LNCaP clone FGC (cell line): ENCODE measurements at regions not wholly inside any gene's neighbourhood (a gene's known extent, or its start where the extent isn't known, plus 50 kb on each side); places are given as distances from the start of the nearest gene placed in this dataset.

Experiments
- DNase-seq: peaks from one replicate; pipeline ENCODE4 v3.0.0-alpha.2; 2011; ENCODE audit warnings: low read depth
- H3K4me3 ChIP-seq: 2 replicates; pipeline ENCODE4 v1.5.1; 2011; ENCODE audit warnings: mild to moderate bottlenecking, low read depth, low read length, control low read depth
- CTCF ChIP-seq: IDR thresholded peaks from 2 replicates; pipeline ENCODE4 v1.5.1; 2012; ENCODE audit warnings: mild to moderate bottlenecking; ENCODE audit not compliant: control insufficient read depth, insufficient read depth; ENCODE audit errors: extremely low read depth

- DNase-seq: no peak
Observed at GRCh38 chr2:160687629-160688028, 194.0 kb upstream of the RBMS1 start.

GRCh38 chr2:160689441-160689840, 195.8 kb upstream of the RBMS1 start:
- DNase-seq: no peak
- TF ChIP-seq CTCF: no peak
- no peak overlapping the region for H3K4me3 ChIP-seq

More at GRCh38 chr2:160687629-160688028, 194.0 kb upstream of the RBMS1 start:
- no peak overlapping the region for H3K4me3 ChIP-seq
- no peak for TF ChIP-seq CTCF

DNA sequence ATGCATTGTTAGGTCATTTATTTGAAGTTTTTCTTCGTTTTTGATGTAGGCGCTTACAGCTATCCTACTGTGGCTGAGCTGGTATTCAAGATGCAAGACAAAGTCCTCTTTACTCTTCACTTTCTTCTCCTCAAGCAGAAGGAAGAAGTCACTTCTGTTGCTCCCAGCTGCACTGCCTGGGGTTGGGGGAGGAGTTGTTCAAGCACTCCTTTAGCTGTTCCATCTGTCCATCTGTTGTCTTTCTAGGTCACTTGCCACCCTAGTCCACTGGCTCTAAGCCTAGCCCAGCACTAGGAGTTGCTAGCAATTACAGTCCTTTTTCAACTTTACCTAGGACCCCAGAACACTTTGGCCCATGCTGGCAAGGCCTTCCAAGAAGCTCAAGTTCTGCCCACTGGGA, 200.6 kb upstream of the RBMS1 start:
- H3K4me3 ChIP-seq: no peak overlapping the region
- no peak for DNase-seq
- no peak for TF ChIP-seq CTCF

DNA sequence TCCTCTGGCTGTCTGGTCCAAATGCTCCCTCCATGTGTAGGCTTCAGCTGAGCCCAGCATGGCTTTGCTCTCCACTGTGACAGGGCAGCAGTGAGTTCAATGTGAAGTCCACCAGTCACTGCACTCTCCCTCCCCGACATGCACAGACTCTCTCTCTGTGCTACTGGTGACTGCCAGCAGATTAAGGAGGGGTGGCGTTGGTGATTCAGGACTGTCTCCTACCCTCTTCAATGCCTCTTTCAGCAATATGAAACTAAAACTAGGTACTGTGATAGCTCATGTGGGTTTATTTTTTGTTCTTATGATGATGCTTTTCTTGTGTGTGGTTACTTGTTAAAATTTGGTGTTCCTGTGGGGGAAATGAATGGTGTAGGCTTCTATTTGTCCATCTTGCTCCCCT, 201.0 kb upstream of the RBMS1 start:
- DNase-seq: no peak
- no peak overlapping the region for H3K4me3 ChIP-seq
- no peak for TF ChIP-seq CTCF

GRCh38 chr2:160695402-160696086, 201.9 kb upstream of the RBMS1 start:
- no peak overlapping the region for H3K4me3 ChIP-seq
- no peak for DNase-seq
- TF ChIP-seq CTCF: no peak

DNA sequence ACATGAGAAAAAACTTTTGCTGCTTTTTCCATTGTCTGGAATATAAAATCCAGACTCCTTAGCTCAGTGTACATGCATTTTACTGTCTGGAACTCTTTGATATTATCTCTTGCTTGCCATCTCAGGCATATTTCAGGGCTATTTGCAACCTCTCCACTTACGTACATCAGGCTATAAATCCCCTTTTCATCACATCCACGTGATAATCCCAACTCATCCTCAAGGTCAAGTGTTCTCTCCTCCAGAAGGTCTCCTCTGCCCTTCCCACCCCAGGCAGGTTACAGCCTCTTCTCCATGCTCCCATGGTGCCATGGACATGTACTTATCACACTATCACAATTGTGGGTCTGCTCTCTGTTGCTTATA, 202.5 kb upstream of the RBMS1 start:
- no peak for DNase-seq
- TF ChIP-seq CTCF: no peak

DNA sequence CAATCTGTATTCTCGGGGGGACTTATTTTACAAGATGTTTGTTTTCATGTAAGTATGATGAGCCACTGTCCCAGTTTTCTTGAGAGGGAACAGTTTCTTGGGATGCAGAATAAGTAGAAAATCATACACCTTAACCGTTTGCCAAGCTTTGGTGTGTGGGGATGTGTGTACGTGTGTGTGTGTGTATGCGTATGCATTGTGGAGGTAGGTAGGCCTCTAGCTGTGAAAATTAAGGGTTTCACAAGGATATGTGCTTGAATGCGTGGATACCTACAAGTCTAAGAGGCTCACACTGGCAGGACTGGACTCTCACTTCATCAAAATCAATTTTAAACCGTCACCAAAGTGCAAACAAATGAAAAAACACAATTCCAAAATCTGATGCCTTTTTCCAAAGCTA, 204.2 kb upstream of the RBMS1 start:
- no peak for TF ChIP-seq CTCF
- H3K4me3 ChIP-seq: no peak overlapping the region
- no peak for DNase-seq

More for the DNA sequence above, 202.5 kb upstream of the RBMS1 start:
- H3K4me3 ChIP-seq: no peak overlapping the region
